ENCODE measurements at regions not wholly inside any gene's neighbourhood (a gene's known extent, or its start where the extent isn't known, plus 50 kb on each side); places are given as distances from the start of the nearest gene placed in this dataset.

DNA sequence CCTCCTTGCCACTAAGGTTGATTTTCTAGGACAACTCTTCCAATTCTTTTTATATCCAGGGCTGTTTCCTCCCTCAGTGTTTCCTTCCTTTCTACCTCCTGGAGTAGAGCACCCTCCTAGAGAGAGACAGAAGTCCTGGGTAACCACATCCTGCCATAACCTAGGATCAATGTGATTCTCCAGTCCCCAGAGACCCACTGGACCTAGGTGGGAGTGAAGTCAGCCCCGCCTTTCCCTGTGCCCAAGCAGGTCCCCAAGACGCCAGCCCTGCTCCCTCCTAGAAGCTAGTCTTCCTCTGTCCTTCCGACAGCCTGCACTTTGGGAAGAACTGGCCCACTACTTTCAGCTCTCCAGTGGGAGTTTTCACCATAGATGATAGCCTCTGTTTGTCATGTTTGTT, 166.8 kb upstream of the PLEKHG7 start:
- DNase-seq (ENCODE audit: low read depth in 2 of 2) = no peak

DNA sequence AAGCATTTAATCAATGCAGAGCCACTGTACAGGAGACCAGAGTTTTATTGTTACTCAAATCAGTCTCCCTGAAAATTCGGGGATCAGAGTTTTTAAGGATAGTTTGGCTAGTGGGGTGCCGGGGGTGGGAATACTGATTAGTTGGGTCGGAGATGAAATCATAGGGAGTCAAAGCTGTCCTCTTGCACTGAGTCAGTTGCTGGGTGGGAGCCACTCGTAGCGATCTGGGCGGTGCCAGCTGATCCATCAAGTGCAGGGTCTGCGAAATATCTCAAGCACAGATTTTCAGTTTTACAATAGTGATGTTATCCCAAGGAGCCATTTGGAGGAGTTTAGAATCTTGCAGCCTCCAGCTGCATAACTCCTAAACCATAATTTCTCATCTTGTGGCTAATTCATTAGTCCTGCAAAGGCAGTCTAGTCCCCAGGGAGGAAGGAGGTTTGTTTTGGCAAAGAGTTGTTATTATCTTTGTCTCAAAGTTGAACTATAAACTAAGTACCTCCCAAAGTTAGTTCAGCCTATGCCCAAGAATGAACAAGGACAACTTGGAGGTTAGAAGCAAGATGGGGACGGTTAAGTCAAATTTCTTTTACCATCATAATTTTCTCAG, 169.4 kb upstream of the PLEKHG7 start:
- DNase-seq (ENCODE audit: low read depth in 2 of 2) = no peak

DNA sequence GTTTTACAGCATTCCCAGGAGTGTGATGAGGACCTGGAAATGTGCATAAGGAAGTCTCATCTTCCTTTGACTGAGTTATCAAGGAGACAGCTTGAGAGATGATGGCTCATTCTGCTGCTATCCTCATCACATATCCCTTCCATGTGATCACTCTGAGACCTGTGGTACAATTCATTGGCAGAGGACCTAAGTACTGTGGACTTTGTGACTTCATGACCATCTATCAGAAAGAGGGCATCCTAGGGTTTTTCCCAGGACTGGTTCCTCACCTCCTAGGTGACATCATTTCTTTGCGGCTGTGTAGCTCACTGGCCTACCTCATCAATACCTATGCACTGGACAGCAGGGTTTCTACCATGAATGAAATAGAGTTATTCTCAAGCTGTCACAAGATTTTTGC, 172.1 kb upstream of the PLEKHG7 start:
- DNase-seq (ENCODE audit: low read depth in 2 of 2) = no peak

DNA sequence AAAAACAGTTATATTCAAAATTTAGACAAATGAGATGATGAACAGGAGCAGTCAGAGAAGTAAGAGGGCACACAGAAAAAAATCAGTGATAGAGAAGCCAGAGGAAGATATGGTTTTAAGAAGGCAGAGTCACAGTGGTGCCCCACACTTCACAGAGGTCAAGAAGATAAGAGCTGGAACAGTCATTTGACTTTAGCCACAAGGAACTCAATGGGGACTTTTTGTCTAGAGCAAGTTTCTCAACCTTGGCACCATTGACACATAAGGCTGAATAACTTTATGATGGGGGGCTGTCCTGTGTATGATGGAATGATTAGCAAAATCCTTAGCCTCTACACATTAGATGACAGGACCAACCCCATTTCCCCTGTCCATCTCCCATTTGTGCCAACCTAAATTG, 172.8 kb upstream of the PLEKHG7 start:
- DNase-seq (ENCODE audit: low read depth in 2 of 2) = no peak

DNA sequence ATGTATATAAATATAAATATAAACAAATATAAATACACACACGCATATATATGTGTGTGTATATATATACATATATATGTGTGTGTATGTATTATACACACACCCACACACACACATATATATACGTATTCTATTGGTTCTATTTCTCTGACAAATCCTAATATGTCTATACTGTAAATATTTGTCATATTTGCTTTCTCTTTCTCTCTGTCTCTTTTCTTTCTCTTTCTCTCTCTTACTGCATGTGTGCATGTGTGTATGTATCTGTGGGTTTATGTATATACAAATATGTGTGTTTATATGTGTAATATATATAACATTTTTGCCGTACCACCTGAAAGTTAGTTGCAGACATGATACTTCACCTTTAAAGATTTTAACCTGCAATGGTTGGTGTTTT, 174.2 kb upstream of the PLEKHG7 start:
- DNase-seq (ENCODE audit: low read depth in 2 of 2) = no peak

DNA sequence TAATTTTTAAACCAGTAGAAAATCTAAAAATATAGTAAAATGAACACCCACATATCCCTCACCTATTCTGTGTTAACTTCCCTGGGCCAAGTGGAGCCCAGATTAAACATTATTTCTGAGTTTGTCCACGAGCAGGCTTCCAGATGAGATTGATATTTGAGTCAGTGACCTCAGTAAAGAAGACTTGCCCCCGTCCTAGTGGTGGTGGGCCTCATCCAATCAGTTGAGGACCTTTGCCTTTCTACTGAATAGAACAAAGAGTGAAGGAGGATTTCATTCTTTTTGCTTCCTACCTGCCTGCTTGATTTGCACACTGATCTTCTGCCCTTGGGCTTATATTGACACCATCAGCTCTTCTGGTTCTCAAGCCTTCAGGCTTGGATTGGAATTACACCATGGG, 174.7 kb upstream of the PLEKHG7 start:
- DNase-seq (ENCODE audit: low read depth in 2 of 2) = no peak

DNA sequence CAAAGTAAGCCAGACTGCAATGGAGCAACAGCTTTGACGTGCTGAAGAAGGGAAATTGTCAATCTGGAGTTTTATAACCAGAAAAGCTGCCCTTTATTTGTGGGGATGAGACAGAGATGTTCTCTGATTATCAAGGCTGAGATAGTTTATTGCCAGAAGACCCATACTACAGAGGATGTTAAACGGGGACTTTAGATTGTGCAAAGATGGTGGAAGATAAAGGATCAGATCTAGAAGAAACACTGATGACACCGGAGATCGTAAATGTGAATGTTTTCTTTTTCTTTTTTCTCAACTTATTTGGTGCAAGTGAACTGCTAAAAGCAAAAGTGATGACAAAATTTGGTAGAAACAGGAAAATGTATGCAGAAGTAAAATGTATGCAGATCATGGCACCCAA, 178.3 kb upstream of the PLEKHG7 start:
- DNase-seq (ENCODE audit: low read depth in 2 of 2) = no peak

DNA sequence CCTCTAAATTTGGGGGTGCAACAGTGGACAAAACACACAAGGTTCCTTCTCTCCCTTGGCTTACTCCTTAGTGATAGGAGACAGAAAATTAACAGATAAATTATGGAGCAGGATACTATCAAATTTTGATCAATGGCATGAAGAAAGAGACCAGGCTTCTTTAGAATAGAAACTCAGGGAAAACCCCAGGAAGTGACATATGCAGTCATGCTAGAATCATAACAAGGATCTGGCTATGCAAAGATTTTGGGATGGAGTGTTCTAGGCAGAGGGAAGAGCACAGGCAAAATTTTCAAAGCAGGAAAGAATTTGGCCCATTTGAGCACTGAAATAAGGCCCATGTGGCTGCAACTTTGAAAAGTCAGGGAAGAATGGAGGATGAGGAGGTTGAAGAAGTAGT, 182.3 kb upstream of the PLEKHG7 start:
- DNase-seq (ENCODE audit: low read depth in 2 of 2) = no peak

DNA sequence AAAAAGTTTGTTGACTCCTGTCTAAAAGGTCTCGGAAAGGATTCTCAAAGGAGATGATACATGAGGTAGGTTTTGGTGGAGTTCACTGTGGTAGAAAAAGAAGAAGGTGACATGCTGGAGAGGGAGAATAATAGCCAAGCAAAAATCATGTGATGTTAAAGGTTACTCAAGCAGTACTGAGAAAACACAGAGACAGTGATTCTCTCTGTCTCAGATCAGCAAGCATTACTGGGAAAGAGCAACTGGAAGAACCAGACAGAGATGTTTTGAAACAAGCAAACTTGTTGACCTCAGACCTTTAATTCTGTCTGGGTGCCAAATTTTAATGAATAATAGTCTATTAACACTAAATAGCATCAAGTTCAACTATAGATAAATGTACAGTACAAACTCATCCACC, 183.5 kb upstream of the PLEKHG7 start:
- DNase-seq (ENCODE audit: low read depth in 2 of 2) = no peak

DNA sequence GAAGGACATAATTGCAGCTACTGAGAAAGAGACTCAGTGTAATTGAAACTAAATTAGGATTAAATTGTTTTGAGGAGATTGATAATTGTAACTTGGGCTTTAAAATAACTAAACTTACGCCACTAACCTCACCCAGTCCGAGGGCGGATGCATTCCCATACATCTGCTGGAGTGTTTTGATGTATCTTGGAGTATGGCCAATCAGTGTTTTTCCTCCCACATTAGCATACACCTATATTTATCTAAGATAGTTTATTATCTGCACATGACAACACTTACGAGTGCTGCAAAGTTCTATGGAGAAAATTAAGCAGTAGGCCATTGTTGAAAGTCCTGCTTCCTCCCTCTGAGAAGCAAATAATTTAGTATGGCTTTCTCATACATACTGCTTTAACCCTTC, 184.7 kb upstream of the PLEKHG7 start:
- DNase-seq (ENCODE audit: low read depth in 2 of 2) = no peak

DNA sequence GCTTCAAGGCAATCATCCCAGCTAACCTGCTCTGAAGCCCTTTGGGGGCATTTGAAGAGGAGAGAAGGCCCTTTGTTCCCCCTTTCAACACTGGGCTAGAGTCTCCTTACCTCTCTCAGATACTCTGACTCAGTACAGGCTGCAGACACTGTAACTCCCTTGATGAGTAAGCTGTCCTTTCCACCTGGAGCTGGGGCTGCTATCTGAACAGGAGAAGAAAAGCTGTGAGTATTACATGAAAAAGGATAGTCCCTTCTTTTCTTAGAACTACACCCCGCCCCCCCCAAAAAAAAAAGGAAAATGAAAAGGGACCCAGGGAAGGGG, 186.6 kb upstream of the PLEKHG7 start:
- DNase-seq (ENCODE audit: low read depth in 2 of 2) = no peak

DNA sequence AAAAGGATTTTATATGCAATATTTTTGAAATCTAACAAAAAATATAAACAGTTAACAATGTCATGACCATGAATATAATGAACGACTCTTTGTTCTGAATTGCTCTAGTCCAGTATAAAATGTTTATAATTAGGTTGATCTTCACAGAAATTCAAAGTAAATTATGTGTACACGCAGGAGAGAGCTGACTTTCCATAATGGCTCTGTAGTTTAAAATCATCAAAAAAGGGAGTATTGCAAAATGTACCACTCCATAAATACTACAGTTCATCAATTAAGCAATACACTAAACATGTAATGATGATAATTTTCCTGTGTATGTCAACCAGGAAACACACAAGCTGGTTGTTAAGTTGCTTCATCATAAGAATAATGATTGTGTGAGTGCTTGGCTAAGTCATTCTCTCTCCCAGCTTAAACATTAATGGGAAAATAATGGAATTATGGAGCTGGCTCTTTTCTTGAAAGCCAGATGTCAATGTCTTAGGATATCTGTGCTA, 189.5 kb upstream of the PLEKHG7 start:
- DNase-seq (ENCODE audit: low read depth in 2 of 2) = no peak

DNA sequence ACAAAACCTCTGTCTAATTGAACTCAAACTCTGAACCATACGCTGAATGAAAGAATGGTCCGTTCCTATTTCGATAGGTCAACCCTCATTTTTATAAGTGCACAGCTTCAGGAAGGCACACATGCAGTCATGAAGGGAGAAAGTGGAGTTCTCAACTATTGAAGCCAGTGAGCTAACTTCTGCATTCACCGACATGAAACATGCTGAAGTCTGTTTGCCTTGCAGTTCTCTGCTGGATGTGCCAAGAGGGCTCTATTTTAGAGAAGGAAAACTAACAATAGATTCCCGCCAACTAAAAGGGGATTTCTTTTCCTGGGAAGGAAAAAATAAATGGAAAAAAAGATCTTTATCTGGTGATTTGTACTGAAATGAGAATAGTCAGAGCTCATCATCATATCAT, 191.0 kb upstream of the PLEKHG7 start:
- DNase-seq (ENCODE audit: low read depth in 2 of 2) = no peak

DNA sequence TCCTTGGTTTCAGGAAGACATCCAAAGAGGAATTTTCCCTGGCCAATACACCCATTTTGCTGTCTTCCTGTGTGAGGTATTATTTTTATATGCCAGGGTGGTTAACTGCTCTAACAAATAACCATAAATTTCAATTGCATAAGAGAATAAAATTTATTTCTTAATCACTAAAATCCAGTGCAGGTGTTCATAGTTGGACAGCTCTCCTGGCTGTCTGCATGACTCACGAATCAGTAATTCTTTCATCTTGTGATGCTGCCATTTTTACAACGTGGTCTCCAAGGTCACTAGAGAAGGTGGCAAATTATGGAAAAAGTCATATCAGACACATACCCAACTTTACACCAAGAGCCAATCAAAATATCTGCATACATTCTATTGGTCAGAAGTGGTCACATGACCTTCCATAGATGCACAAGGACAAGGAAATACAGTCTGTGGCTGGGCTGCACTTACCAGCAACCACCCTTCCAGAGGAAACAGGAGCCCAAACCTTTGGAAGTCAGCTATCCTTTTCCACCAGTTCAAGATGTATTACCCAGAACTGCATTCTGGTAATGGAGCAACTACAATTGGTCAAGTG, 193.5 kb upstream of the PLEKHG7 start:
- DNase-seq (ENCODE audit: low read depth in 2 of 2) = no peak

DNA sequence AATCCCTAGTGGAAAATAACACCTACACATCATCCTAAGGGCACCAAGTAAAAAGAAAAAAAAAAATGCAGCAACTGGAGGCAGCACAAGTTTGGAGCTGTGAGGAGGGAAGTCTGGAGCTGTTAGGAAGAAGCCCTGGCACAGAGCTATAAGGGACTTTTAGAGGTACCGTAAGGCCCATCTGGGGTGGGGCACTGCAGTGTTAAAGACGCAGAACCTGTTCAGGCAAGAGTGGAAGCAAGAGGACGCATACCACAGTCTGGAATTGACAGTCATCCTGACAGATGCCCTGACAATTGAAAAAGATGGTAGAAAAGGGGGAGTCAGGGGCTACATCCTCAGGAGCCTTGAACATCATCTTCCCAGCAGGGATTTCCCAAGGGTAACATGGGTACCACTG, 195.9 kb upstream of the PLEKHG7 start:
- no peak for DNase-seq (ENCODE audit: low read depth in 2 of 2)

DNA sequence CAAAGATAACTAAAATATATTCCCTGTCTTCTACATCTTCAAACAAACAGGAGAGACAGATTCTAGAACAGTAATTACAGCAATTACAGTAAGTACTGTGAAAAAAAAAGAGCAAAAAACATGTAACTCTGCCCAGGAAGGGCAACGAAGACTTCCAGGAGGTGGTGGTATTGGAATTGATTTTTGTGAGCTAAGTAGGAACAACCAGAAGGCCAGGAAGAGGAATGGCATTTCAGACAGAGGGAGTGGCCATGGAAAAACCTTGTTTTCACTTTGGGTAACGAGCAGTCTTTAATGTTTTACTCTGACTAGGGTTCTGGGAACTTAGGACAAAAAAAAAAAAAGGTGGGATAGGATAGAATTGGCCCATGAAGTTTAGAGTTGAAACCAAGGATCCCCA, 196.3 kb upstream of the PLEKHG7 start:
- no peak for DNase-seq (ENCODE audit: low read depth in 2 of 2)

DNA sequence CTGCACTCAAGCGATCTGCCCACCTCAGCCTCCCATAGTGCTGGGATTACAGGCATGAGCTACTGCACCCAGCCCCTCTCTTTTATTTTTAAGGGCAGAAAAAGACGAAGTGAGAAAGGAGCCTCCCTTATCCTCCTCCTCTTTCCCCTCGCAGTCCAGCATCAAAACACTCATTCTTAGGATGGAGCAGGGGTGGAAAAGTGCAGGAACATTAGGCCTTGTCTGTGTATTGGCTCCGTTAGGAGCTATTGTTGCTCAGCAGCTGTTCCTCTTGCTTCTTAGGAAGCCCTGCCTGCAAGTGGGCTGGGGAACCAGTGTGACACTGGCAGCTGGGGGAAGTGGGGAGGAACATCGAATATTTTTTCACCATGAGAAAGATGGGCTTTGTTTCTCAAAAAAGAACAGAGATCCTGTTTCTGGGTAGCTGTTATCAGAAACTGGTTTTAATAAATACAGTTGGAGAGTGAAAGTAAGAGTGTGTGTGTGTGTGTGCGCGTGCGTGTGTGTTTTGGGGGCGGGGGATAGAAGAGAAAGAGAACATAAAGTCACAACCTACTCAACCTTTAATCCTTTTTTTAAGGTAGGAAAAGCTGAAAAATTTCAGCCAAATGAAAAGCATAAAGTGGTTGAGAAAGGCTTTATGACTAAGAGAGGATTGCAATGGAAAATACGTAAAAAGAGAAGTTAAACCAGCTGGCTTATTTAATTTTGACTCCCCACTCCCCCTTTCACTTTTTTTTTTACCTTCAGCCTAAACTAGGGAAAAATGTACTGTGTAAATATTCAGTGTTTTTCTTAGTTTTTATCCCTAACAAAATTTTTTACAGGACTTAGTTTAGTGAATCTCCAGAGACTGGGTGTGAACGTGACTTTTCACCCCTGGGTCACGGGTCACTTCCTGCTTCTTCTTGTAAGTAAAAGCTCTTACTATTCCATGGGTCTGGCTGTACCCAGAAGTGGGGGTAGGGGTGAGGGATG, 197.2 kb upstream of the PLEKHG7 start:
- peak in 1 of 2 donors; percentile 22 for DNase-seq (ENCODE audit: low read depth in 2 of 2)

DNA sequence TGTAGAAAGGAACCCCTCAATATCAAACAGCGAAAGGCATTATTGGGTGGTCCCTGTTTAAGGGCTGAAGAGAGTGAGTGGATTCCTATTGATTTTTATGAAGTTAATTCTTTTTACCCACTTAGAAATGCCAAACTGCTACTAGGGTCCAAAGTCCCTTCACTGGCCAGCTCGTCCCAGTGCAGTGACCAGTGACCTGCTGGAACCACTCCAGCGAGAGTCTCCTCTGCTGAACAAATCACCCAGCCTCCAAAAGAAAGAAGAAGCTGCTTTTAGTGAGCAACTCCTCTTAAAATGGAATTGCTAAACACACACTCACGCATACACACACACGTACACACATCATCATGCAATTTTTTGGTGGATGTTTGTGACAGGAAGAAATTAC, 198.2 kb upstream of the PLEKHG7 start:
- DNase-seq (ENCODE audit: low read depth in 2 of 2) = no peak

DNA sequence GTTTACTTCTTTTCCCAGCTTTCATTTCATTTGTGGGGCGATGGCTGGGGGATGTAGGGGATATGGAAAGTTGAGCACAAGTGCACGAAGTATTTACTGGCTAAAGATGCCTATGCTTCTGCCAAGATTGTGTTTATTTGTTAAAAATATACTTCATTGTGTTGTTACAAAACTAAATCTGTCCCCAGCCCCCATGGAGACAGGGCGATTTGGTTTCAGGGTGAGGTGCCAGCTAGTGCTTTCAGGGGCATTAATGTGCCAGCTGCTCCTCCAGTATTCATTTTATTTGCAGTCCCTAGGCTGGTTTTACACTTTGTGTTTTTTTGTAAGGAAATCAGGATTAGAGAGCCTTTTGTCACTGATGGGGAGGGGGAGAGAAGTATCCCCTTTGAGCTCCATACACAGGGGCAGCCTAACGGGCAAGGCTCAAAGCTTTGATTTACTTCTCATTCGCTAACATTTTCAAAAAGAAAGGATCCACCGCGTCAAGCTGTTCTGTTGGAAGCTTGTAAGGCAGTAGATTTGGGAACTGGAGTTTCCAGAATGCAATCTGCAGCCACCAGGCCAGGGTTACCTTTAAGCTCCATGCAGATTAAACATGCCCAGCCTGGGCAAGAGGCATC, 198.7 kb upstream of the PLEKHG7 start:
- no peak for DNase-seq (ENCODE audit: low read depth in 2 of 2)

DNA sequence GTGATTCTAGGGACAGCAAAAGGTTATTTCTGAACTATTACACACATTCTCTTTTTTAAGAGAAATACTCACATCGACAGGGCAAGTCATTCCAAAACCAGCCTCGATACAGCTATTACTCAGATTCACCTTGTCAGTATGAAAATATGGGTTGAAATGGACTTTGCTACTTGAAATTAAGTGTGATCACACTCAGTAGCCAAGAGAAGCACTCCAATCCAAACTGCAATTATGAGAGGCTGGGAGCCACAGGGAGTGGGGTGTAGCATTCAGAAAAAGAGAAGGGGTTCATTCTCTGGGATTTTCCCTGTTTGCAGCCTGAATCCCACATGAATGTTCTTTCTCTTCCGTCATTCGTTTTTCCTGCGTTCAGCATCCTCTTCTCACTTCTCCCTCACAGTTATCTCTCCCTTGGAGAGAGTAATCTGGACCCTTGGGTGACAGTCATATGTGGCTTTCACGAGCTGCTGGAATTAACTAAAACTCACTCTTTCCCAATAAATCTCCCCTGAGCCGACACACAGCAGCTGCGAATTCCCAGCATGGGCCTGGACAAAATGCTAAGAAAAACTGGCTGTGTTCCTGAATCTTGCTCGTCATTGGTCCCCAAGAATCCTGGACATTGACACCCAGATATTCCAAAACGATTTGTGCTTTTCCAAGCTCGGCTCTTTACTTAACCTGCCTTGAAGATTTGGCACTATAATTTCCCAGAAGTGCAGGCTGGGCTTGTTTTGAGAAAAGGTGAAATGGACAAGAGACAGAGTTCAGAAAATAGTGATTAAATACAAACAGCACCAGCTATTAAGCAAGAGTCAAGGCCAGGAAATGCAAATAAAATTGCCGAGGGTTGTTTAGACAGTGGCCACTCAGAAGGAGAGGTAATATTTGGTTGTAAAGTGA, 199.5 kb upstream of the PLEKHG7 start:
- DNase-seq (ENCODE audit: low read depth in 2 of 2) = no peak

DNA sequence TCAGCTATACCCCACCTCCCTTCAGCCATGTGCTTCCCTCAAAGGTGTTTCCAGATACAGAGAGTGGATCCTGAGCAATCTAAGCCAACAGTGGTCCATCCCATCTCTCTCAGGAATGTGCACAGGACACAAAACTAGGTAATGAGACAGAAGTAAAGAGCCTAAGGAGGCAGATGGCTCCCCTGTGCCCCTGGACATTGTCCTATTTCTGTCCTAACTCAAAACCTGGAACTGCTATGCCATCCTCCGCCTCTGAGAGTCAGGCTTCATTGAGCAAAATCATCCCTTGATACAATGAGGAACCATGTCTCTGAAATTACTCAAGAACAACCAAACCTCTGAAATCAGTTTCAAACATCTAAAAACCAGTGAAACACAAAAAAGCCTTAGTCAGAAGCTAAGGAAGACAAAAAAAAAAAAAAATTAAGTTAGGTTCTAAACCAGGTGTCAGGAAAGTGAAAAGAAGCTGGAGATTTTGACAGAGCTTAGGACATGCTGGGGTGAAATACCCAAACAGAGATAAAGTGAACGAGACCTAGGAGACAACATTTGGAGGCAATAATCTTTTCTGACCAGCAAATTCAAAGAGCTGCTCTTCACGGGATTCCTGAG, 200.3 kb upstream of the PLEKHG7 start:
- DNase-seq (ENCODE audit: low read depth in 2 of 2) = no peak

Data from activated CD4-positive, alpha-beta T cell treated with anti-CD3 and anti-CD28 coated beads for 24 hours (primary cell).